Activated T-cell treated with anti-CD3 and anti-CD28 coated beads, Interleukin-2, amount 50 U/mL, for 4 hours (primary cell): ENCODE measurements at regions not wholly inside any gene's neighbourhood (a gene's known extent, or its start where the extent isn't known, plus 50 kb on each side); places are given as distances from the start of the nearest gene placed in this dataset.

ENCODE experiments used
- ATAC-seq, 2 donors: fragments of 200-7000 bp; cut with Tn5 transposase; one replicate each; pipeline ENCODE4 v1.10.0; 2021
- DNase-seq: peaks from one replicate; pipeline ENCODE4 v3.0.0-alpha.2; 2020
- H3K27me3 Mint-ChIP-seq: one replicate; pipeline ENCODE4 v1.8.0; 2021; ENCODE audit warnings: low read depth, mixed read lengths
- H3K36me3 Mint-ChIP-seq: one replicate; pipeline ENCODE4 v1.8.0; 2022; ENCODE audit warnings: mixed read lengths; ENCODE audit not compliant: insufficient read depth
- H3K4me1 Mint-ChIP-seq: one replicate; pipeline ENCODE4 v1.8.0; 2021; ENCODE audit warnings: low read depth, mixed read lengths
- H3K4me3 Mint-ChIP-seq: one replicate; pipeline ENCODE4 v1.8.0; 2021; ENCODE audit warnings: mild to moderate bottlenecking, moderate library complexity, mixed read lengths
- H3K9me3 Mint-ChIP-seq: one replicate; pipeline ENCODE4 v1.8.0; 2021; ENCODE audit warnings: mixed read lengths

DNA sequence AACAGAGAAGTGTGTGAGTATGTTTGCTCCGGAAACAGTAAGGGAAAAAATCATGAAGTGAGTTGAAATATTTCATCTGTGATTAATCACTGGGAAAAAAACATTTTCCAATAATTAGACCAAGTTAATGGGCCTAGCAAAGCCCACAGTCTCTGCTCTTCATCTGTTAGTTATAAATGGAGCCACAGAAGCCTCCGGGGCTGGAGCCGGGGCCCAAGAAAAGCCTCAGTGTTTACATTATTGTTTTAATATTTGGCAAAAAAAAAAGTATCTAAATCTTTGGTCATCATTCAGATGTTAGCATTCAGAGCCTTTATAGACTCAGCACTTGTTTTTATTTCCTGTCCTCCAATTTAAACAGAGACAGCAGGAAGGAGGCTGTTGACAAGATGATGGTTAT, 115.0 kb downstream of the UBE2U start:
- ATAC-seq, result no peak
- H3K27me3 Mint-ChIP-seq, result peaks cover 4% of the 10 kb centered on the region
- H3K4me3 Mint-ChIP-seq, result no peak overlapping the region
- no peaks in the 10 kb centered on the region for H3K9me3 Mint-ChIP-seq
- no peaks in the 10 kb centered on the region for H3K36me3 Mint-ChIP-seq
- H3K4me1 Mint-ChIP-seq, result no peaks in the 10 kb centered on the region
- no peak for DNase-seq

DNA sequence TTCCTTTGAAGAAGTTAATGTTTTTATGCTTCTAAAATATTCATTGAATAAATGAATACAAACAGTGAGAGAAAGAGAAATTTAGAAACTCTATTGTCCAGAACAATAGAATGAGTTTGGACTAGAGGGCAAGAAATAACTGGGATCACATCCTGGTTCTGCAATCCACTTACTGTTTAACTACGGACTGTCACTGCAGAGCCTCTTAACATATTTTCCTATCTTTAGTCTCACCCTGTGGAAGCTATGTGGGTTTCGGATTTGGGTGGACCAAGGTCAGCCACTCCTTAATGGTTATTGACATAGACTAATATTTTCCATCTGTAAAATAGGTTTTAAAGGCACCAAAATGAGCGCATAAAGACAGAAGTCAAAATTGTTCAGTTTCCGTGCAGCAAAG, 116.6 kb downstream of the UBE2U start:
- Mint-ChIP-seq H3K36me3 (no peaks in the 10 kb centered on the region), H3K4me3 (no peak overlapping the region), H3K27me3 (peaks cover 6% of the 10 kb centered on the region), H3K9me3 (no peaks in the 10 kb centered on the region), H3K4me1 (no peaks in the 10 kb centered on the region)
- no peak for ATAC-seq
- no peak for DNase-seq

DNA sequence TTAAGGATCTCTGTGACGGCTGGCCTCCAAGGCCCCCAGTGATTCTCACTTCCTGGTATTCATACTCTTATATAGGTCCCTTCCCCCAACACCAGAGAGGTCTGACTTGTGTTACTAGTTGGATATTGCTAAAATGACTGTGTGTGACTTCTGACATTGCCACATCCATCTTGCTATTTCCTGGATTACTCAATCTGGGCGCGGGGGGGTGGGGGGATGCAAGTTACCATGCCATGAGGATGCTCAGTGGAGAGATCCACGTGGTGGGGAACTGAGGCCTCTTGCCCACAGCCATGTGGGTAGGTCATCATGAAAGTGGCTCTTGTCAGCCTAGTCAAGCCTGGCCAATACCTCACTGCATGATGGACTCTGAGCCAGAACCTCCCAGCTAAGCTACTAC, 117.0 kb downstream of the UBE2U start:
- DNase-seq, result no peak
- Mint-ChIP-seq H3K27me3 (peaks cover 6% of the 10 kb centered on the region), H3K4me3 (no peak overlapping the region), H3K9me3 (no peaks in the 10 kb centered on the region), H3K4me1 (no peaks in the 10 kb centered on the region), H3K36me3 (no peaks in the 10 kb centered on the region)
- ATAC-seq, result no peak

DNA sequence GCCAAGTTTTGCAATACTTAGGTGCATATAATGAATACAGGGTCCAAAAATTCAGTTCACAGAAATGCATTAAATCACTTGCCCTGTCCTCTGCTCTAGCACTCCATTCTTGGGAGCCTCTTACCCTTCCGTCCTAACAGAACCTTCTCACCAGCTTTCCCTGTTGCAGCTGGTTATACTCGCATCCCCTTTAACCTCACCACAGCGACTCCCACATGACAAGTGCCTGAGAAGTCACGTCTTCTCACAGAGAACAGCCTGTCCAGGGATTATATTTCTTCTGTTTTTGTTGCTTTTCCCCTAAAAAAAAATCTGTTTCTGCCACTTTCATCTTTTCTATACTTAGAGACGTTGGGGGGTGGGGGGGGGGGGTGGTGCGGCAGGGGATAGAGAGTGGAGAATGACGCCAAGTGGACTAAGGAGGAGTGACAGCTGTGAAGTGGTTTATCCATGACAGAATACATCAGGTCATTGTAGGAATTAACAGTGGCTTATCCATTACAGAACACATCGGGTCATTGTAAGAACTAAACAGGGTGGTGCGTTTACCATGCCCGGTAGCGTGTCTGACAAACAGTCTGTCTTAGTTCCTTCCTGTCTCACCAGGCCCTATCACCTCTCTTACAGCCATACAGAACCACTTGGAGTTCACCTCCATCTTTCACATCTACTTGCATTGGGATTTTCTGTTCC, 117.6 kb downstream of the UBE2U start:
- DNase-seq (no peak), ATAC-seq (no peak)
- Mint-ChIP-seq H3K36me3 (no peaks in the 10 kb centered on the region), H3K9me3 (no peaks in the 10 kb centered on the region), H3K4me1 (no peaks in the 10 kb centered on the region), H3K27me3 (peaks cover 6% of the 10 kb centered on the region), H3K4me3 (no peak overlapping the region)

DNA sequence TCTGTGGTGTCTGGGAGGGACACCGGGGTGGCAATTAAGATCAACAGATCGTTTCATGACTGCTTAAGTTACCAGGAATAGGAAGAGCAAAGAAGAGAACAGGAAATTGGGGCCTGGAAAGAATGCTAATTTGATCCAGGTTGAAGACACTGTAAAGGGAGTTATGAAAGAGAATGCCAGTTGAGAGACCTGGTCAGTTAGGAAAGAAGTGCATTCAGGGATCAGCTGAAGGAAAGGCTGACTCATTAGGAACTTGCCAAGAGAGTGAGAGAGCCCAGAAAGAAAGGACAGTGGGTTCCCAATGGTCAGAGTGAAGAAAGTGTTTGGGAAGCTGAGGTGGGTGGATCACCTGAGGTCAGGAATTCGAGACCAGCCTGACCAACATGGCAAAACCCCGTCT, 119.6 kb downstream of the UBE2U start:
- no peak overlapping the region for H3K4me3 Mint-ChIP-seq
- no peak for ATAC-seq
- no peaks in the 10 kb centered on the region for H3K36me3 Mint-ChIP-seq
- no peak for DNase-seq
- no peaks in the 10 kb centered on the region for H3K4me1 Mint-ChIP-seq
- peaks cover 8% of the 10 kb centered on the region for H3K27me3 Mint-ChIP-seq
- H3K9me3 Mint-ChIP-seq, result no peaks in the 10 kb centered on the region

DNA sequence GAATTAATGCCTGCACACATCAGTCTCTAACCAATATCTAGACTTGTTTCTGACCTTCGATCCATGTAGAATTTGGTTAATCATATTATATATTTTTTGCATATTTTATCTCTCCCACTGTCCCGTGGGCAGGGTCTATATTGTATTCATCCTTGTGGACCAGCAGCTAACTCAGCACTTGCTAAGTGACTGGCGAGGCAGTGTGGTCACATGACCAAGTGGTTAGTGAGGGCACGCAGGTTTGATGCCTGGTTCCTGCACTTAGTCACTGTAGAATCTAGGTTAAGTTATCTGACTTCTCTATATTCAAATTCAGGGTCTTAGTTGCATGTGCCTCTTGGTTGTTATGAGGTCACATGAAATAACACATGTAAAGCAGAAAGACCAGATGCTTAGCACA, 120.5 kb downstream of the UBE2U start:
- DNase-seq (no peak), ATAC-seq (no peak)
- H3K9me3 Mint-ChIP-seq, result no peaks in the 10 kb centered on the region
- no peaks in the 10 kb centered on the region for H3K36me3 Mint-ChIP-seq
- no peak overlapping the region for H3K4me3 Mint-ChIP-seq
- peaks cover 14% of the 10 kb centered on the region for H3K27me3 Mint-ChIP-seq
- no peaks in the 10 kb centered on the region for H3K4me1 Mint-ChIP-seq

- Mint-ChIP-seq H3K36me3 (no peaks in the 10 kb centered on the region), H3K4me3 (no peak overlapping the region), H3K27me3 (peaks cover 15% of the 10 kb centered on the region), H3K4me1 (no peaks in the 10 kb centered on the region), H3K9me3 (no peaks in the 10 kb centered on the region)
- ATAC-seq (no peak), DNase-seq (no peak)
Measured at GRCh38 chr1:64325856-64326255, 122.4 kb downstream of the UBE2U start.

DNA sequence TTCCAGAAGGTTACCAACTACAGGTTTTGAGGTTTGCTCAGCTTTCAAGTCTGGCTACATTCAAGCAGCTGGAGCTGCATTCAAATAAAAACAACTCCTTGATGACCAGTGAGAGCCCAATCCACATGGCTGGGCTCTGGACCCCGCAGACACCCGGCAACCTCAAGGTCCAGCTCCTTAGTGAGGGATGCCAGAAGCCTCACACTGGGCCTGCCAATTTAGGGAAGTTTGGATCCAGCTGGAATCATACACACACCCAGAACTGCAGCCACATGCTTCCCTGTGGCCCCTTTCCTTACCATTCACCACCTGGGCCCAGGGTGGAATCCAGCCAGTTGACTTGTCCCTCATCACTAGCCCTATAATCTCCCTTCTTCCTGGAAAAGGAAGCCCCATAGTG, 123.7 kb downstream of the UBE2U start:
- no peak overlapping the region for H3K4me3 Mint-ChIP-seq
- no peaks in the 10 kb centered on the region for H3K36me3 Mint-ChIP-seq
- H3K27me3 Mint-ChIP-seq, result peaks cover 15% of the 10 kb centered on the region
- DNase-seq (no peak), ATAC-seq (no peak)
- no peaks in the 10 kb centered on the region for H3K9me3 Mint-ChIP-seq
- H3K4me1 Mint-ChIP-seq, result no peaks in the 10 kb centered on the region

GRCh38 chr1:64328193-64328592, 124.8 kb downstream of the UBE2U start:
- Mint-ChIP-seq H3K4me1 (no peaks in the 10 kb centered on the region), H3K9me3 (no peaks in the 10 kb centered on the region), H3K4me3 (no peak overlapping the region), H3K27me3 (peaks cover 15% of the 10 kb centered on the region), H3K36me3 (no peaks in the 10 kb centered on the region)
- no peak for DNase-seq
- ATAC-seq, result no peak

- Mint-ChIP-seq H3K4me1 (no peaks in the 10 kb centered on the region), H3K36me3 (no peaks in the 10 kb centered on the region), H3K9me3 (no peaks in the 10 kb centered on the region), H3K27me3 (peaks cover 11% of the 10 kb centered on the region), H3K4me3 (no peak overlapping the region)
- no peak for DNase-seq
- no peak for ATAC-seq
Measured at GRCh38 chr1:64330839-64331238, 127.4 kb downstream of the UBE2U start.

DNA sequence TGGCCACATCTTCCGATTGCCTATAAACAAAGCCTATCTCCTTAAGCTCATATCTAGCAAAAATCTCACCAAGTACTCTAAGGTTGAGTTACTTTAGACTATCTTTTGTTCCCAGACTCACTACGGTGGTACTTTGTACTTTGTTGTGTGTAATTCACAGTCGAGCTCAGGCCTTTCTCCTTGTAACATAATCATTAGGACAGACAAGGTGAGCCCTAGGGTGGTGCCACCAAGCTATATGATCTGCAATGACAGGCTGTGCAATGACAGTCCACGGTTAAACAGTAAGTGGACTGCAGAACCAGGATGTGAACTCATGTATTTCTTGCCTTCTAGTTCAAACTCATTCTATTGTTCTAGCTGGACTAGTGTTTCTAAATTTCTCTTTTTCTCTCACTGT, 132.2 kb downstream of the UBE2U start:
- Mint-ChIP-seq H3K4me1 (no peaks in the 10 kb centered on the region), H3K4me3 (no peak overlapping the region), H3K36me3 (no peaks in the 10 kb centered on the region), H3K9me3 (no peaks in the 10 kb centered on the region), H3K27me3 (peaks cover 7% of the 10 kb centered on the region)
- ATAC-seq (no peak), DNase-seq (no peak)

- DNase-seq (no peak), ATAC-seq (no peak)
- H3K9me3 Mint-ChIP-seq, result no peaks in the 10 kb centered on the region
- H3K36me3 Mint-ChIP-seq, result no peaks in the 10 kb centered on the region
- H3K27me3 Mint-ChIP-seq, result peaks cover 13% of the 10 kb centered on the region
- no peak overlapping the region for H3K4me3 Mint-ChIP-seq
- no peaks in the 10 kb centered on the region for H3K4me1 Mint-ChIP-seq
Measured at GRCh38 chr1:64337475-64337874, 132.5 kb upstream of the CACHD1 start.

GRCh38 chr1:64337926-64338325, 132.0 kb upstream of the CACHD1 start:
- Mint-ChIP-seq H3K9me3 (no peaks in the 10 kb centered on the region), H3K36me3 (no peaks in the 10 kb centered on the region), H3K4me1 (no peaks in the 10 kb centered on the region), H3K4me3 (no peak overlapping the region), H3K27me3 (peaks cover 16% of the 10 kb centered on the region)
- no peak for ATAC-seq
- DNase-seq, result no peak

DNA sequence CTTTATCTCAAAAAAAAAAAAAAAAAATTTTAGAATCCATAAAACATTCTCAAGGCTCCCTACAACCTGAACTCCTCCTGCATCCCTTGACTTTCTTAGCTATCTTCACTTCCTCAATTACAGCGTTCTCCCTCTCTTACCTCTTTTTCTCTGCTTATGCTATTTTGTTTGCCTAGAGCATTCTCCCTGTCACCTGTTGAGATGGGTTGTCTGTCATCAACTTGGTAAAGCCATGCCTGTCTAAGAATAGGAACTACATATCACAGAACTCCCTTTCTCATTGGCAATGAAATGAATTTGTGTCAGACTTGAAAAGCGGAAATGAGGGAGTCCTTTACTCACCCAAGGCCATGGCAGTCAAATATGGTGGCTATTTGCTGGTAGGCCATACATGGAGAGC, 129.6 kb upstream of the CACHD1 start:
- no peaks in the 10 kb centered on the region for H3K4me1 Mint-ChIP-seq
- H3K9me3 Mint-ChIP-seq, result no peaks in the 10 kb centered on the region
- no peak overlapping the region for H3K4me3 Mint-ChIP-seq
- H3K27me3 Mint-ChIP-seq, result peaks cover 16% of the 10 kb centered on the region
- no peak for ATAC-seq
- no peaks in the 10 kb centered on the region for H3K36me3 Mint-ChIP-seq
- DNase-seq, result no peak

GRCh38 chr1:64343105-64343822, 126.7 kb upstream of the CACHD1 start:
- Mint-ChIP-seq H3K4me3 (no peak overlapping the region), H3K36me3 (no peaks in the 10 kb centered on the region), H3K4me1 (no peaks in the 10 kb centered on the region), H3K9me3 (no peaks in the 10 kb centered on the region), H3K27me3 (peaks cover 17% of the 10 kb centered on the region)
- DNase-seq (no peak), ATAC-seq (no peak)
